Subcutaneous abdominal adipose tissue (tissue), 5 donors: ENCODE measurements at regions not wholly inside any gene's neighbourhood (a gene's known extent, or its start where the extent isn't known, plus 50 kb on each side); places are given as distances from the start of the nearest gene placed in this dataset.

Experiments
- H3K27ac ChIP-seq: one replicate; pipeline ENCODE4 v1.7.0; 2013; ENCODE audit warnings: low read depth, mild to moderate bottlenecking, inconsistent platforms, low read length, moderate library complexity
- H3K27me3 ChIP-seq, 5 donors: one replicate each; pipeline ENCODE4 v1.7.0; 2013; ENCODE audit warnings: low read length in 5 of 5, inconsistent platforms in 1 of 5; ENCODE audit not compliant: control insufficient read depth in 5 of 5, insufficient read depth in 4 of 5
- H3K36me3 ChIP-seq, 5 donors: one replicate each; pipeline ENCODE4 v1.7.0; 2013; ENCODE audit warnings: low read length in 5 of 5; ENCODE audit not compliant: control insufficient read depth in 5 of 5, insufficient read depth in 5 of 5
- H3K4me1 ChIP-seq, 5 donors: one replicate each; pipeline ENCODE4 v1.7.0; 2013; ENCODE audit warnings: low read length in 5 of 5, mild to moderate bottlenecking in 3 of 5, moderate library complexity in 1 of 5; ENCODE audit not compliant: control insufficient read depth in 5 of 5, insufficient read depth in 5 of 5
- H3K4me3 ChIP-seq, 5 donors: one replicate each; pipeline ENCODE4 v1.7.0; 2013; ENCODE audit warnings: low read length in 5 of 5, low read depth in 1 of 5
- H3K9ac ChIP-seq, 5 donors: one replicate each; pipeline ENCODE4 v1.7.0; 2013; ENCODE audit warnings: low read length in 5 of 5, mild to moderate bottlenecking in 4 of 5, moderate library complexity in 3 of 5
- H3K9me3 ChIP-seq, 5 donors: one replicate each; pipeline ENCODE4 v1.7.0; 2013; ENCODE audit warnings: low read length in 5 of 5; ENCODE audit not compliant: control insufficient read depth in 5 of 5
- donor health status: healthy.
- donor health status: healthy.
- donor health status: healthy.
- donor health status: healthy.
- donor health status: healthy.

DNA sequence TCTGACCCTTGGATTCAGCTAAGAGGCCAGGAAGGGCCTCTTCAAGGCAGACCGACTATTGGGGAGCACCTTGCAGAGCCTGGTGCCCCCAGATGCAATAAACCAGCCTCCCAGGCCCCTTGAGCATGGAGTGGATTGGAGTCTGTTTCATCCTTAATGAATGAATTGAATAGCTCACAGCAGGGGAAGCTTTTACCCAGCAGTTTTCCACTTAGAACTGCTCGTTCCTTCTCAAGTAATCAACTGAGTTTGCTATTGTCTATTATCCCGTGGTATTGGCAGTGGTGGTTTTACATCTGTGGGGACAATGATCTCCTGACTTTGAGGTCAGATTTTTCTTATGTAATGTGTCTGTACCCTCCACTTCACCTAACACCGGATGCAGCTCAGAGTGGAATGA, 197.6 kb downstream of the AACS start:
- H3K36me3 ChIP-seq, result no peaks in the 10 kb centered on the region
- no peak overlapping the region for H3K9ac ChIP-seq
- H3K4me3 ChIP-seq, result no peak overlapping the region
- H3K4me1 ChIP-seq, result no peaks in the 10 kb centered on the region
- peaks cover 0 to 14% (median 11%) of the 10 kb centered on the region in 5 donors for H3K9me3 ChIP-seq
- H3K27ac ChIP-seq, result no peak overlapping the region
- H3K27me3 ChIP-seq, result no peaks in the 10 kb centered on the region

DNA sequence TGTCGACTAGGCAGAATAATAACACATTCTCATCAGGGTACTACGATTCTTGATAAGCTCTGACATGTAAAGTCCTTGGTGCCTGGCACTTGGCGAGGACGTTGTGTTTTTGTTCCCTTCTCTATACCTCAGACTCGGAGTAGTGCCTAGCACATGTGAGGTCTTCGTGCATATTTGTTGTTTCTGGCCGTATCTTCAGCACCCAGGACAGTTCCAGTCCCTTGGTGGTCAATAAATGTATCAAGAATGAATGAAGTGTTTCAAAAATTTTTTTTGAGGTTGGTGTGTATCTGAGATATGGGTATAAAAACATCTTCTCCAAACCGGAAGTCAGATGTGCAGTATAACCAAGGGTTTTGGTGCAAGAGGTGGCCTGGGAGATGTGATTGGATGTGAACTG, 198.2 kb downstream of the AACS start:
- Histone ChIP-seq H3K9ac (no peak overlapping the region), H3K4me3 (no peak overlapping the region), H3K27ac (no peak overlapping the region), H3K9me3 (peaks cover 0 to 10% (median 9%) of the 10 kb centered on the region in 5 donors), H3K36me3 (no peaks in the 10 kb centered on the region), H3K27me3 (no peaks in the 10 kb centered on the region), H3K4me1 (no peaks in the 10 kb centered on the region)

DNA sequence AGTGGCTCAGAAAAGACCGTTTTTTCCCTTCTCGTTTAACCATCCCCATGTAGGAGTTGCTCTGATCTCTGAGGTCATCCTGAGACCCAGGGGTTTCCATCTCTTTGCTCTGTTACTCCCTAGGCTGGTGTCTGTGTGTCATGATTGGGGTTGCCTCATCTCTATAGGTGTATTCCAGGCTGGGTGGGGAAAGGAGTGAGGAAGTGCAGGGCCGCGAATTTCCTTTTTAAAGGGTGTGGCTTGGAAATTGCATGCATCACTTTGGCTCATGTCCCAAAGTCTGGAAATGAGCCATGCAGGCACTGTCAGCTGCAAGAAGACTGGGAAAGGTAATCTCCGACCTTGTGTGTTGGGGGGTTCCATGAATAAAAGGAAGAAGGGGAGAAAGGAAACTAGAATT, 201.9 kb downstream of the AACS start:
- H3K36me3 ChIP-seq, result no peaks in the 10 kb centered on the region
- H3K9ac ChIP-seq, result no peak overlapping the region

DNA sequence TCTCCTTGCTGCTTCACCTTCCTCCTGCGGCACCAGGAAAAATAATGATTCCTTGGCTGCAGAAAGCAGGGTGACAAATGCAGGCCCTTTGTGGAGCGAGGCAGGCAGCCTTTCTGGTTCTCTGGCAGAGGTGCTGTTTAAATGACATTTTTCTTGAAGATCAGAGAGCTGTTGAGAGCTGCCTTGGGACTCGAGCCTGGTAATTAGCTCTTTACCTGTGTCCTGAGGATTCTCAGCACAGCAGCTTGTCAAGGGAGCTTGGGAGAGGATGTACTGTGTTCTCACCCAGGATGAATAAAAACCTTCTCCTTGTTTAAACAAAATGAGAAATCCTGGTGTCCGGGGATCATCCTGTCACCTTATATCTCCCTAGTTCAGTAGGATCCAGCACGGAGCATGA, 204.0 kb downstream of the AACS start:
- H3K36me3 ChIP-seq, result no peaks in the 10 kb centered on the region
- peaks cover 0 to 4% (median 2%) of the 10 kb centered on the region in 5 donors for H3K9me3 ChIP-seq
- no peaks in the 10 kb centered on the region for H3K27me3 ChIP-seq
- no peaks in the 10 kb centered on the region for H3K4me1 ChIP-seq
- H3K9ac ChIP-seq, result no peak overlapping the region
- no peak overlapping the region for H3K27ac ChIP-seq
- H3K4me3 ChIP-seq, result no peak overlapping the region

More for the DNA sequence above, 201.9 kb downstream of the AACS start:
- peaks cover 0 to 10% (median 7%) of the 10 kb centered on the region in 5 donors for H3K9me3 ChIP-seq
- no peak overlapping the region for H3K27ac ChIP-seq
- no peaks in the 10 kb centered on the region for H3K27me3 ChIP-seq
- H3K4me3 ChIP-seq, result no peak overlapping the region
- no peaks in the 10 kb centered on the region for H3K4me1 ChIP-seq

DNA sequence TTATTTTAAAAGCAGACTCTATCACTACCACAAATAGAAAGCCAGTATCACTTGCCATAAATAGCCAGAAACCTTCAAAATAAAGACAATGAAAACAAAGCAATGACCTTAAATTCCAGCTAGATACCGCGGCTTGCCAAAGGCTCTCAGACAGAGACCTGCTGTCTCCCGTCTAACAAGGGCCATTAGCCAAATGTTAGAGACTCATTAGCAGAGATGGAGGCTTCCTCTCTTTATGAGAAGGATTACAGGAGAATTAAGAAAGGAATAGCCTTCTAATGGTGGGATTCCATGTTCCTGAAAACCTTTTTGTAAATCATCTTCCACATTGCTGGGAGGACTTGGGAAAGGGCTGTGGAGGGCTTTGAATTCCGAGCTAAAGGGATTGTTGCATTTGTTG, 206.7 kb downstream of the AACS start:
- no peak overlapping the region for H3K27ac ChIP-seq
- no peak overlapping the region for H3K4me3 ChIP-seq
- no peaks in the 10 kb centered on the region for H3K36me3 ChIP-seq
- no peaks in the 10 kb centered on the region for H3K9me3 ChIP-seq
- H3K27me3 ChIP-seq, result peaks cover 0 to 4% (median 0%) of the 10 kb centered on the region in 5 donors
- H3K9ac ChIP-seq, result no peak overlapping the region
- no peaks in the 10 kb centered on the region for H3K4me1 ChIP-seq

DNA sequence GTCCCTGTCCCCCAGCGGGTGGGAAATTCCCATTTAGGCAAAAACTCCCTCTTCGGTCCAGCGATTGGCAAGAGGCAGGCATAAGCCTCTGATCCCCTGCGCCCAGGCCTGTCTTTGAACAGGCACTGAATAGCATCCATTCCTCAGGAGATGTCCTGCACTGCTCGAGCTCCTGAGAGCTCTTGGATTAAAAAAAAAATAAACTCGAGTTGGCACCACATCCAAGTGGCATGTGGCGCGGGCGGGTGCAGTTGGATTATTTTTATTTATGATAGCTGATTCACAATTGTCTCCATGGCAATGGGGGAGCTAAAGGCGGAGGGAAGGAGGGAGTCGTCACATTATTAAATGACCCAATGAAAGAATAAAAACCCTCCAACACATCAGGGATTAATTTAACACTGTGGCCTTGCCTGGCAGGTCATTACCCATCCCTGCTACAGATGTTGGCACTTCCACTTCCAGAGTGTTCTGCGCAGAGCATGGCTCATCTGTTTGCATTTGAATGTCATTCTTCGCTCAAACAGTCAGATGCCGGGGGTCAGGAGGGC, 207.2 kb downstream of the AACS start:
- H3K4me1 ChIP-seq, result no peaks in the 10 kb centered on the region
- H3K9ac ChIP-seq, result no peak overlapping the region
- no peak overlapping the region for H3K4me3 ChIP-seq
- no peaks in the 10 kb centered on the region for H3K36me3 ChIP-seq
- peaks cover 0 to 4% (median 0%) of the 10 kb centered on the region in 5 donors for H3K27me3 ChIP-seq
- H3K27ac ChIP-seq, result no peak overlapping the region
- H3K9me3 ChIP-seq, result no peaks in the 10 kb centered on the region

DNA sequence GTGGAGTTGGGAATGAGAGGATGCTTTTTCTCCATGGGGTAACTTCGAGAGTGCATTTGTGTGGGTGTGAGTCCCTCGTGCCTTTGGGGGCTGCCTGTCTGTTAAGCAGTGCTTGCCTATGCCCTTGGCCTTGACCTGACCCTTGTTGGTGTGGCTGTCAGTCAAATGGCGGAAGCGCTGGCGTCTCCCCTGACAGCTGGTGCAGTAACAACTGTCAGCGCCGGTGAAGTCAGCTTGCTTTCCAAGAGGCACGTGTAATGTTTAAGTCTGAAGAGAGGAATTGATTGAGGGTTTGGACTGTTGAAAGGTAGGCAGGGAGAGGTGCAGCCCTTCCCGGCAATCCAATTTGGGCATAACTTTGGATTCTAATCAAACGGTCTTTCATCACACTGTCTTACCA, 211.3 kb downstream of the AACS start:
- no peaks in the 10 kb centered on the region for H3K4me1 ChIP-seq
- no peaks in the 10 kb centered on the region for H3K36me3 ChIP-seq
- no peak overlapping the region for H3K4me3 ChIP-seq
- peaks cover 0 to 18% (median 10%) of the 10 kb centered on the region in 5 donors for H3K27me3 ChIP-seq
- H3K27ac ChIP-seq, result no peak overlapping the region
- H3K9me3 ChIP-seq, result no peaks in the 10 kb centered on the region
- no peak overlapping the region for H3K9ac ChIP-seq

DNA sequence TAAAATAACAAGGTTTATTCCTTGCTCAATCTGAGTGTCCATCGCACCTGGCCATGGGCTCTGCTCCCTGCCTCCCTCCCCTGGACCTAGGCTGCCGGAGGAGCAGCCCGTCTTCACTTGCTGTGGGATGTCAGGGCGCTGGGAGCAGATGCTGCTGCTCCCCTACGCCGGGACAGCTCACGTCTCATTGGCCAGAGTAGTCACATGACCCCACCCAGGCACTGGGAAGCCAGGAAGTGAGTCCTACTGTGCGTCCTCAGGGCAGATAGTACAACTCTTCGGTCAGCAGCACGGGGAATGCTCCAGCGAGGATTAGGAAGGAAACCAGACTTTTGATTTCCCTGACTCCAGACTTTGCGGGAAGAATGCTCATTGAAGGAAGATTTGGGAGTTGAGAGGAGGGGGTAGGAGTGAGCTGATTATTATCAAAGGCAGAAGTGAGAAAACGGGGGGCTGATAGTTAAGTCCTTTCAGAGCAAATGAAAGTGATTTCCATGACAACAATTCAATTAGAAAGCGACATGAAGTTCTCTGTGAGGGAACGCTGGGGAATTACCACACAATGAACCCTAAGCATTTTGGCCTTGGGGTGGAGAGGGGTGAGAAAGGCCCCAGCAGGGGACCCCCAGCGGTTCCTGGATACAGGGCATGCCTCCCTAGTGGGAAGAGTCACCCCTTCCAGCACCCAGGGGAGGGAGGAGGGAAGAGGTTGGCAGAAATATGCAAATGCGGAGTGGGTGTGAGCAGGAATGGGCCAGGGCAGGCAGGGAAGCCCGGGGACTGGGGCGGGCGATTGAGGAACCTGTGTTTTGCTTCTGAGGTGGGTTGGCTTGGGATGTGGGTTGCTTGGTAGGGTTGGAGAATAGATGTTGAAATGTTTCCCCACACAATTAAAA, 215.5 kb downstream of the AACS start:
- no peaks in the 10 kb centered on the region for H3K36me3 ChIP-seq
- H3K27me3 ChIP-seq, result peaks cover 0 to 28% (median 8%) of the 10 kb centered on the region in 5 donors
- no peak overlapping the region for H3K4me3 ChIP-seq
- H3K27ac ChIP-seq, result no peak overlapping the region
- H3K9ac ChIP-seq, result no peak overlapping the region
- no peaks in the 10 kb centered on the region for H3K9me3 ChIP-seq
- H3K4me1 ChIP-seq, result no peaks in the 10 kb centered on the region

DNA sequence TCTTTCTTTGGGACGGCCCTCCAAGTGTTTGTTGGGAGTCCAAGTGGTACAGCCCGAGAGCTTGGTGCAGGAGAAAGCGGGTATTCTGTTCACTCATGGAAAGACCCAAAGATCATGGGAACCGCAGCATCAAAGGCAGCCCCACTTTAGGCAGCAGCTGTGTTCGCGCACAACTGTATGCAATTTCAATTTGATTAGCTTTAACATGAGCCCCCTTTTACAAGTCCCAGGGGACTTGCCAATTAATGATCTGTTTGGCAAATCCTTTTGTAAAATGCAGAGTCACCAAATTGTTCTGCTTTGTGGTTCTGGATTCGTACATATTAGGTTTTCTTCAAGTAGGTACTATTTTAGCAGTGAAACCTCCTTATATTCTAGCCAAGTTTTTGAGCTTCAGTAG, 217.7 kb downstream of the AACS start:
- Histone ChIP-seq H3K4me1 (no peaks in the 10 kb centered on the region), H3K27ac (no peak overlapping the region), H3K9me3 (no peaks in the 10 kb centered on the region), H3K36me3 (no peaks in the 10 kb centered on the region), H3K27me3 (peaks cover 0 to 24% (median 6%) of the 10 kb centered on the region in 5 donors), H3K9ac (no peak overlapping the region), H3K4me3 (no peak overlapping the region)

DNA sequence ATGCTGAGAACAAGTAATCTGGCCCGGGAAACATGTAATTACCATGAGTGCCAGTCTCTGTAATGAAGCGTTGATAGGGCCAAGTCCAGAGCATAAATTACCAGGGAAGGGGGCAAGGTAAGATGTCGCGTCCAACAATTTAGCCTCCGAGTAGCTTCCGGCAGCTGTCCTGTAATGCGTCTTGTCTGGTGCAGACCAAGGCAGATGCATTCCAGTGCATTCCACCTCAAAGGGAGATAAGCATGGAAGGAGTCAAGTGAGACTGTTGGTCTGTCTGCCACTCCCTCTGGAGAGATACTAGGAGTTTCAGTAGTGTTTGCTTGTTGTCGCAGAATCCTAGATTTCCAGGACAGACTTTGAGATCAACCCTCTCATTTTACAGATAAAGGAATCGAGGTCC, 218.3 kb downstream of the AACS start:
- Histone ChIP-seq H3K4me3 (no peak overlapping the region), H3K27ac (no peak overlapping the region), H3K27me3 (peaks cover 0 to 24% (median 6%) of the 10 kb centered on the region in 5 donors), H3K4me1 (no peaks in the 10 kb centered on the region), H3K36me3 (no peaks in the 10 kb centered on the region), H3K9me3 (no peaks in the 10 kb centered on the region), H3K9ac (no peak overlapping the region)
